ENCODE measurements at regions not wholly inside any gene's neighbourhood (a gene's known extent, or its start where the extent isn't known, plus 50 kb on each side); places are given as distances from the start of the nearest gene placed in this dataset.
"Not testable (repeated sequence)": the region's sequence is repeated elsewhere in the genome, so short reads cannot be mapped to it uniquely, and the experiment has no call there.

GRCh38 chr3:35064761-35065160 is 574.6 kb upstream of the ARPP21 start:
- DNase-seq, result no peak

- DNase-seq, result no peak
Measured at GRCh38 chr3:35065891-35066290, 573.4 kb upstream of the ARPP21 start.

GRCh38 chr3:35067750-35068149 is 571.6 kb upstream of the ARPP21 start:
- DNase-seq, result no peak

- no peak for DNase-seq
Measured at GRCh38 chr3:35070088-35070487, 569.2 kb upstream of the ARPP21 start.

- DNase-seq, result no peak
Measured at GRCh38 chr3:35071772-35072171, 567.6 kb upstream of the ARPP21 start.

- no peak for DNase-seq
Measured at GRCh38 chr3:35078780-35079179, 560.5 kb upstream of the ARPP21 start.

- no peak for DNase-seq
Measured at GRCh38 chr3:35079403-35079802, 559.9 kb upstream of the ARPP21 start.

GRCh38 chr3:35081899-35082298 is 557.4 kb upstream of the ARPP21 start:
- DNase-seq, result no peak

GRCh38 chr3:35088943-35089342 is 550.4 kb upstream of the ARPP21 start:
- no peak for DNase-seq

- DNase-seq, result no peak
Measured at GRCh38 chr3:35114686-35115085, 524.6 kb upstream of the ARPP21 start.

GRCh38 chr3:35120026-35120425 is 519.3 kb upstream of the ARPP21 start:
- DNase-seq, result no peak

- no peak for DNase-seq
Measured at GRCh38 chr3:35137612-35138011, 501.7 kb upstream of the ARPP21 start.

GRCh38 chr3:35141406-35141805 is 497.9 kb upstream of the ARPP21 start:
- no peak for DNase-seq

- DNase-seq, result no peak
Measured at GRCh38 chr3:35144011-35144410, 495.3 kb upstream of the ARPP21 start.

- not testable (repeated sequence) for DNase-seq
Measured at GRCh38 chr3:35146256-35147035, 492.9 kb upstream of the ARPP21 start.

GRCh38 chr3:35183927-35184675 is 455.2 kb upstream of the ARPP21 start:
- no peak for DNase-seq

GRCh38 chr3:35184775-35185174 is 454.6 kb upstream of the ARPP21 start:
- DNase-seq, result no peak

GRCh38 chr3:35187908-35188307 is 451.4 kb upstream of the ARPP21 start:
- DNase-seq, result no peak

- no peak for DNase-seq
Measured at GRCh38 chr3:35194666-35195065, 444.7 kb upstream of the ARPP21 start.

- no peak for DNase-seq
Measured at GRCh38 chr3:35198857-35199256, 440.5 kb upstream of the ARPP21 start.

GRCh38 chr3:35200056-35200455 is 439.3 kb upstream of the ARPP21 start:
- no peak for DNase-seq

GRCh38 chr3:35201211-35201610 is 438.1 kb upstream of the ARPP21 start:
- DNase-seq, result no peak

- DNase-seq, result no peak
Measured at GRCh38 chr3:35215525-35216500, 423.5 kb upstream of the ARPP21 start.
